ENCODE measurements at regions not wholly inside any gene's neighbourhood (a gene's known extent, or its start where the extent isn't known, plus 50 kb on each side); places are given as distances from the start of the nearest gene placed in this dataset.
"Not testable (repeated sequence)": the region's sequence is repeated elsewhere in the genome, so short reads cannot be mapped to it uniquely, and the experiment has no call there.

DNA sequence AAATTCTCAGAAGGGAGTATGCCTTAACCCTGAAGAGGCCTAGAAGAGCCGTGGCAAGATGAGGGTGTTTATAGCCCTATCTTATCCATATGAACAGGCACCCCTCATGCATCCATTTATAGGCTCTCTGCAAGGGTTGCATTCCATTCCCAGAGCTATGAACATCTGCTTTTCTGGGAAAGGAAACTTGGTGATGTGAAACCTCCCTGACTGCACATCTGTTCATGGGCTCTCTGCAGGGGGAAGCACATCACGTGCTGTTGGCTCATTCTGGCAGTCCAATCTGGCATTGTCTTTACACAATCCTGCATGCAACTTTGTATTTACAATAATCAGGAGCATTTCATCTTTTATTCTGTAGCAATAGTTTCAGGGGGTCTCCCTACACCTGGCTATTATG lies 143.6 kb upstream of the API5 start:
- TF ChIP-seq, protein P1, sequence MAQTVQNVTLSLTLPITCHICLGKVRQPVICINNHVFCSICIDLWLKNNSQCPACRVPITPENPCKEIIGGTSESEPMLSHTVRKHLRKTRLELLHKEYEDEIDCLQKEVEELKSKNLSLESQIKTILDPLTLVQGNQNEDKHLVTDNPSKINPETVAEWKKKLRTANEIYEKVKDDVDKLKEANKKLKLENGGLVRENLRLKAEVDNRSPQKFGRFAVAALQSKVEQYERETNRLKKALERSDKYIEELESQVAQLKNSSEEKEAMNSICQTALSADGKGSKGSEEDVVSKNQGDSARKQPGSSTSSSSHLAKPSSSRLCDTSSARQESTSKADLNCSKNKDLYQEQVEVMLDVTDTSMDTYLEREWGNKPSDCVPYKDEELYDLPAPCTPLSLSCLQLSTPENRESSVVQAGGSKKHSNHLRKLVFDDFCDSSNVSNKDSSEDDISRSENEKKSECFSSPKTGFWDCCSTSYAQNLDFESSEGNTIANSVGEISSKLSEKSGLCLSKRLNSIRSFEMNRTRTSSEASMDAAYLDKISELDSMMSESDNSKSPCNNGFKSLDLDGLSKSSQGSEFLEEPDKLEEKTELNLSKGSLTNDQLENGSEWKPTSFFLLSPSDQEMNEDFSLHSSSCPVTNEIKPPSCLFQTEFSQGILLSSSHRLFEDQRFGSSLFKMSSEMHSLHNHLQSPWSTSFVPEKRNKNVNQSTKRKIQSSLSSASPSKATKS (CRISPR knock-in tag; IDR thresholded peaks at IDR 0.05) = not testable (repeated sequence)
- not testable (repeated sequence) for TF ChIP-seq CBX1 (IDR thresholded peaks at IDR 0.05; ENCODE audit: low read depth); TGIF2 (CRISPR knock-in tag; IDR thresholded peaks at IDR 0.05); PPARG (CRISPR knock-in tag; conservative IDR thresholded peaks at IDR 0.05); ZFP36L2 (CRISPR knock-in tag; IDR thresholded peaks at IDR 0.05)
- TF ChIP-seq, protein P2, sequence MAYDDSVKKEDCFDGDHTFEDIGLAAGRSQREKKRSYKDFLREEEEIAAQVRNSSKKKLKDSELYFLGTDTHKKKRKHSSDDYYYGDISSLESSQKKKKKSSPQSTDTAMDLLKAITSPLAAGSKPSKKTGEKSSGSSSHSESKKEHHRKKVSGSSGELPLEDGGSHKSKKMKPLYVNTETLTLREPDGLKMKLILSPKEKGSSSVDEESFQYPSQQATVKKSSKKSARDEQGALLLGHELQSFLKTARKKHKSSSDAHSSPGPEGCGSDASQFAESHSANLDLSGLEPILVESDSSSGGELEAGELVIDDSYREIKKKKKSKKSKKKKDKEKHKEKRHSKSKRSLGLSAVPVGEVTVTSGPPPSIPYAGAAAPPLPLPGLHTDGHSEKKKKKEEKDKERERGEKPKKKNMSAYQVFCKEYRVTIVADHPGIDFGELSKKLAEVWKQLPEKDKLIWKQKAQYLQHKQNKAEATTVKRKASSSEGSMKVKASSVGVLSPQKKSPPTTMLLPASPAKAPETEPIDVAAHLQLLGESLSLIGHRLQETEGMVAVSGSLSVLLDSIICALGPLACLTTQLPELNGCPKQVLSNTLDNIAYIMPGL (CRISPR knock-in tag; IDR thresholded peaks at IDR 0.05; ENCODE audit: borderline replicate concordance in 1 of 2, low read depth in 1 of 2) = not testable (repeated sequence)
